SKM-1 (cell line): ENCODE measurements at regions not wholly inside any gene's neighbourhood (a gene's known extent, or its start where the extent isn't known, plus 50 kb on each side); places are given as distances from the start of the nearest gene placed in this dataset.

Experiments
- DNase-seq: peaks from one replicate; lab custom pipeline; 2025; ENCODE audit not compliant: unreplicated experiment; lab: John Stamatoyannopoulos, UW

DNA sequence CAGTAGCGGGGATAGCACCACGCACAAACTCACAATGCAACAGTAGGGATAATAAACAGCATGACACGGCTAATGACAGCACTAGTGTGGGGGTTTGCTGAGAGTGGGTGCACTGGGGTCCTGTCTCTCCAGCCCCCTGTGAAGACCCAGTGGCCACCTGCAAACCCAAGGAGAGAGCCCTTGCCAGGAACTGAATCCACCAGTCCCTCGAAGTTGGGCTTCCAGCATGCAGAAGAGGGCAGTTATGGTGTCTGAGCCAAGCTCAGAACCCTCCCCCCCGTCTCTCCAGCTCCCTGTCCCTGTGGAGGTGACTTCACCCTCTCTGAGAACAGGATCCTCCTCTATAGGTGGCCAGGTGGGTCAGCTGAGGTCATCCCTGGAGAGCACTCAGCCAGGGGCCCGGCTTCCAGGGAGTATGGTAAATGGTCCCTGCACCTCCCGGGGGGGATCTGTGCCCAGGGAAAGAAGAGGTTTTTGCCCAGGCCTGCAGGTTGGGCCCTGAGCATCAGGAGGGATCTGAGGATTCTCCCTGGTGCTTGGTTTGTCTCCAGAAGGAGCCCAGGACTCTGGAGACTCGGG, 86.3 kb upstream of the PRR5 start:
- DNase-seq: no peak

DNA sequence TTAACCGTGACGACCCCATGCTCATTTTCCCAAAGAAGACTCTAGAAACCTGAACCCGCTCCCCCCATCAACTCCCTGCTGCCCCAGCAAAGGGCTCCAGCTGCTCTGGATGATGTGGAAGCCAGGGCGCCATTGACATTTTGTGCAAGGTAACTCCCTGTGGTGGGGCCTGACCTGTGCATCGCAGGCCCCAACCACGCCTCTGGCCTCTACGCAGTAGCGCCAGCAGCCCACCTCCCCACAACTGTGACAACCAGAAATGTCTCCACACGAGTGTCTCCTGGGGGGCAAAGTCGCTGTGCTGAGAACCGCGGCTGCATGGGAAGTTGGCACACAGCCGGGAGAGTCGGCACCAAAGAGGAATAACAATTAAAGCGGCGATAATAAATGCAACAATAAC, 86.9 kb upstream of the PRR5 start:
- DNase-seq: no peak

DNA sequence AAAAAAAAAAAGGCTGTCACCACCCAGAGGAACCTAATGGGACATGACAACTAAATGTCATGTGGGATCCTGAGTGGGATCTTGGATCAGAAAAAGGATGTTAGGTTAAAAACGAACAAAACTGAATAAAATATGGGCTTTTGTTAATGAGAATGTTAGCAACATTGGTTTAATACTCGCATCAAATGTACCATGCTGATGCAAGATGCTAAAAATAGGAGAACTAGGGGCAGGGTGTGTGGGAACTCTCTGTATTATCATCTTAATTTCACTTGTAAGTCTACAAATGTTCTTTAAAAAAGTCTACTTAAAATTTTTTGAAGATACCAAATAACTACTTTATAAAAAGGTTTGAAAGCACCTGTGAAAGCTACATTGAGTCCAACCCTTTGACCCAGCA, 88.8 kb upstream of the PRR5 start:
- DNase-seq: no peak

DNA sequence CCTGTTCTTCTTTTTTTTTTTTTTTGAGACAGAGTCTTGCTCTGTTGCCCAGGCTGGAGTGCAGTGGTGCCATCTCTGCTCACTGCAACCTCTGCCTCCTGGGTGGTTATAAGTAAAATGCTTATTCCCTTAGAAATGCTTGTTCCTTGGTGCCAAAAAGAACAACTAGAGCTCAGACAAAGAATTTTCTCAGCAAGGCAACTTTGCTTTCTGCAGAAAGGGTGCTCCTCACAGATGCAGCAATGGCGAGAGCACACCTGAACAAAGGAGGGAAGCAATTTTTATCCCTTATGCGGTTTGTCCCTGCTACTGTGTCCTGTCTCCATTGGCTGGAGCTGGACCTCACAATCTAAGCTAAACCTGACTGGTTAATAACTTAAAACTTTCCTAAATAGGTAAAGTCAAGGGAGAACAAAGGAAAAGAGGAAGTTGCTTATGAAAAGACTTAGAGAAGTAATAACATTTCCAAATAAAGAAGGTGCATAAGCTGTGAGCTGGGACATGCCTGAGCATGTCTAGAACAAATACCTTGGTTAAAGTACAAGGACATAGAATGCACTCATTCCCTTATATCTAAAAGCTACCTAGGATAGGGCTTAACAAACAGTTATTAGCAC, 90.0 kb upstream of the PRR5 start:
- DNase-seq: peak; percentile 61

DNA sequence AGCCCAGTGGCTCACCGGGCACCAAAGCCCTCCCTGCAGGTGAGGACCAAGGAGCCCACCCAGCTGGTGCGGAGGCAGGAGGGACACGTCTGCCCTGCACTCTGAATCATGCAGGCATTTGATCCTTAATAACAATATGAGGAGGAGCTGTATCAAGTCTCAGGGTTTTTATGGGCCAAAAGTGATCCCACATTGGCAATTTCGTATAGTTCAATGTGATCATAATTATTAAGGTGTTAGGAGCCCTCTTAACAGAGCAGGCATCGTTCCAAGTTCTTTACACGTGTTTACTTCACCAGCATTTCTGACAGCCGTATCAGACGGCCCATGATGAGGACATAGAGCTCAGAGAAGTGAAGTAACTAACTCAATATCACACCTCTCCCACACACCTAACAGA, 91.9 kb upstream of the PRR5 start:
- DNase-seq: no peak

DNA sequence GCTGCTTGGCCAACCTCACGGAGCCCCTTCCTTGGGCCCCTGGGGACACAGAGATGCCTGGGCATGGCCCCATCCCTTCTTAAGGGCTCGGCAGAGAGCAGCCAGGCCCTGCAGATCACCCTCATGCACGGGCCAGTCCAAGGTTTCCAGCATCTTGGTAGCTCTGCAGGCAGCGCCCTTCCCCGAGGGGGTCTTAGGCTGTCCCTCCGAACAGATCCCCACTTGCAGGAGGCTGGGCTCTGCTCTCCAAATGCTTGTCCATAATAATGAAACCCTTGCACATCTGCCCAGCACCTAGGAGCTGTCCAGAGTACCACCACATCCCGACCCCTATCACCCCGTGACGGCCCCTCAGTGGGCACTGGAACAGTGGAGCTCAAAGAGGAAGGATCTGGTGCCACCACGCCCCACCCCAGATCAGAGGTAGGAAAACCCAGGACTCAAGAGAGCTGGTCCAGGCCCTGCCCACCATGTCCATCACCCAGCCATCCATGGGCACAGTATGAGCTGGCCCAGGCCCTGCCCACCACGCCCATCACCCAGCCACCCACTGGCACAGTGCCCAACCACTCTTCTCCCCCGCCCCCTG, 92.5 kb upstream of the PRR5 start:
- DNase-seq: no peak

DNA sequence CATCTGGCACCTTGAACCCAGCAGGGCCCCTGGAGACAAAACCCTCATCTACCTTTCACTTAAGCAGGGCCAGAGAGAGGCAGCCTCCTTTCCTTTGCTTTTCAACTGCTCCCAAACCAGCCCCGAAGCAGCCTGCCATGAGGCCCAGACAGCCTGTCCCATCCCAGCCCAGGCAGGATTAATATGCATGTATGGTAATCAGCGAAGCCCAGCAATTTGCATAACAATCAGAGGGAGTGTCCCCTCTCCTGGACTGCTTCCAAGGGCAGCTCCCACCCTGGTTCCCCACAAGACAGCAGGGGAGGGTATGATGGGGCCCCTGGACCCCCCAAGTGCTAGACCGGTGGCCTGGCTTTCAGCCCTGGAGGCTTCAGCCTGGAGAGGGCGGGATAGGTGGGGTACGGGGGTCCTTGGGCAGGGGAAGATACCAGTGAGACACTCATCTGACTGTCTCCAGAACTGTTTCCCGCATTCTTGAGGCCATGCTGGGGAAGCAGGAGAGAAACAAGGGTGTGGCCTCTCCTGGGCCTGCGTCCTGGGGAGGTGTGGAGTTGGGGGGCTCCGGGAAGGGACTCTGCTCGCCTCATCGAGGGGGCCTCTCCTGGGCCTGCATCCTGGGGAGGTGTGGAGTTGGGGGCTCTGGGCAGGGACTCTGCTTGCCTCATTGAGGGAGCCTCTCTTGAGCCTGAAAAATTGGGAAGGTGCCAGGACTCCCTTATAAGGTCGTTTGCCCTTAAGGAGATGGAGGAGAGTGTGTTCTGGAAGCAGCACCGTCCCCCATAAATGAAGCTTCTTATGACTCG, 93.2 kb upstream of the PRR5 start:
- DNase-seq: no peak

DNA sequence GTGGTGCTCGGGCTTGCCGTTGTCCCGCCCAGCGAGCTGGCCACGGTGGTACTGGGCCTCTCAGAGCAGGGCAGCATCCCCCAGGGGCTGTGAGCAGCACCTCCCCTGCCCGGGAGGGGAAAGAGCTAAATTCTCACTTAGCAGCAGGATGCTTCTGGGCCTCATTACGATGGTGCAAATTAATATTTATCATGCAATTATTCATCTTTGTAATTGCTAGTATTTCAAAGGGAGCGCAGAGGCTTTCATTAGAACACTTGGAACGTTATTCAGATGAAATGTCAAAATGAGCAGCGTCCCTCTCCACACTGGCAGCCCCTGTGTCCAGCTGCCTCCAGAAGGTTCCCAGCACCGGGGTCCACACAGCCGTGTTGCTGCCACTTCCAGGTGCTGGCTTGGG, 95.9 kb upstream of the PRR5 start:
- DNase-seq: no peak

DNA sequence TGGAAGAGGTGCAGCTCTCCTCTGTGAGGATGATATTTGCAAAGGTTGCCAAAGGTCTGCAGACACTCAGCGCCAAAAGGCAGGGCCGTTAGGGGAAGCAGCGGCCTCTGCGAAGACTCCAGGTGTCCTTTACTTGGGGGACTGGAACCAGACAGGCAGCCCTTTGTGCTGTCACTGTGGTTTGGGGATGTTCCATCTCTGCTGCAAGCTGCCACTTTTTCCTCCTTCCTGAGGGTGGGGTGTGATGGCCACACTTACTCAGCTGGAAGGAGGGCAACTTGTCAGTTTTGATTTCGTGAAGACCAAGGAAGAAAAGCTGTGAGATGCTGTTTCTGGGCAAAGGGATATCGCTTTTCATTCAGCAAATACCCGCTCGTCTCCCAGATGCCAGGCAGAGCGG, 96.5 kb upstream of the PRR5 start:
- DNase-seq: no peak

DNA sequence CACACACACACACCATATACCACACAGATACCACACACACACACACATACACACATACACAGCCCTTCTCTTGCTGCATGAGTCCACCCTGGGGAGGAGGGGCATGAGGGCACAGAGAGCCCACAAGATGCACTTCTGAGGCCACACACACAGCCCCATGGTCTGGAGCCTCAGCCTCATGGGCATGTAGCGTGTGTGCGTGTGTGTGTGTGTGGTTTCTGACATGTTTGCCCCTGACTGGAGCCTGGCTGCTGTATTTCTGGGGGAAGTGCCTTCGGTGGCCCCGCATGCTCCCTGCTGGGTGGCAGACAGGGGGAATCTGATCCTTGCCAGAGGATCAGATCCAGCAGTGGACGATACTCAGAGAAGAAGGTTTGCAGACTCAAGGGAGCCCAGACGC, 97.0 kb upstream of the PRR5 start:
- no peak for DNase-seq

DNA sequence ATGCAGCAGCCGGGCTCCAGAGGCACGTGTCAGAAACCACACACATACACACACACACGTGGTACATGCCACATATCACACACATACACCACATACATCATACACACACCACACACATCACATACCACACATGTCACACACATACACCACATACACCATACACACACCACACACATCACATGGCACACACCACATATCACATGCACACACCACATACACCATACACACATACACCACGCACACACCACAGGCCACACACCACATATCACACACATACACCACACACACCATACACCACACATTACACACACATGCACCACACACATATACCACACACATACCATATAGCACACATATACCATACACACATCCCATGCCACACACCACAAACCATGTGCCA, 97.5 kb upstream of the PRR5 start:
- DNase-seq: no peak

DNA sequence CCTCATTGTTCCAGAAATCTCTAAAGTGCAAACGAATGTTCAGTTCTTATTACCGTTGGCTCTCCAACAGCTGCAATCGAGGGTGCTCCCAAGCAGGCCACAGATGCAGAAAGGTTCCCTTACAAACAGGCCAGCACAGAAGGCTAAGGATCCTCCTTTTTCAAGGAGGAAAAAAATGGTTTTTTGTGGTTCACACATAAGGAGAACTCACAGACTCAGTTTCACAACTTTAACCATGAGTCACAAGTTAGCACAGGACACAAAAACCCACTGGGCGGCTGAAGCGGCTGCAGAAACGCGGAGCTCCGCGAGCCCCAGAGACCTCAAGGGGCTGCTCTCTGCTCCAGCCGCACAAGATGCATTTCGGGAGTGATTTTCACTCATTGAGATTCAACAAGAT, 98.2 kb upstream of the PRR5 start:
- DNase-seq: peak; percentile 81

DNA sequence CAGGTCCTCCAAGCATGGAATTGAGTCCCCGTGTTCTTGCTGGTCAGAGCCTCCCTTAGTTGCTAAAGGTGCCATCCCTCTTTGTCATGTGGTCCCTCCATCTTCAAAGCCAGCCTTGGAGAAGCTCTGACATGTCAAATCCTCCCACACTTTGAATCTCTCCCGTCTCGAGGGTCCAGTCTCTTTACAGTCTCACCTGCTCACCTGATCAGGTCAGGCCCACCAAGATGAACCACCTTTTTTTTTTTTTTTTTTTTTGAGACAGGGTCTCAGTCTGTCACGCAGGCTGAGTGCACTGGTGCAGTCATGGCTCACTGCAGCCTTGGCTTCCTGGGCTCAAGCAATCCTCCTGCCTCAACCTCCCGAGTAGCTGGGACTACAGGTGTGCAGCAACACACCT, 100.3 kb upstream of the PRR5 start:
- no peak for DNase-seq

DNA sequence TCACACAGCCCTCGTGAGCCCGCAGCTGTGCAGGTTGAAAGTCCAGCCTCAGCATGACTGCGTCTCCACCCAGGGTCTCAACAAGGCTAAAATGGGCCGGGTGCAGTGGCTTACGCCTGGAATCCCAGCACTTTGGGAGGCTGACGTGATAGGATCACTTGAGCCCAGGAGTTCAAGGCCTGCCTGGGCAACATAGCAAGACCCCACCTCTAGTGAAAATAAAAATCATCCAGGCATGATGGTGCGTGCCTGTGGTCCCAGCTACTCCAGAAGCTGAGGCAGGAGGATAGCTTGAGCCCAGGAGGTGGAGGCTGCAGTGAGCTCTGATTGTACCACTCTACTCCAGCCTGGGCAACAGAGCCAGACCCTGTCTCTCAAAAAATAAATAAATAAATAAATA, 100.8 kb upstream of the PRR5 start:
- DNase-seq: no peak

DNA sequence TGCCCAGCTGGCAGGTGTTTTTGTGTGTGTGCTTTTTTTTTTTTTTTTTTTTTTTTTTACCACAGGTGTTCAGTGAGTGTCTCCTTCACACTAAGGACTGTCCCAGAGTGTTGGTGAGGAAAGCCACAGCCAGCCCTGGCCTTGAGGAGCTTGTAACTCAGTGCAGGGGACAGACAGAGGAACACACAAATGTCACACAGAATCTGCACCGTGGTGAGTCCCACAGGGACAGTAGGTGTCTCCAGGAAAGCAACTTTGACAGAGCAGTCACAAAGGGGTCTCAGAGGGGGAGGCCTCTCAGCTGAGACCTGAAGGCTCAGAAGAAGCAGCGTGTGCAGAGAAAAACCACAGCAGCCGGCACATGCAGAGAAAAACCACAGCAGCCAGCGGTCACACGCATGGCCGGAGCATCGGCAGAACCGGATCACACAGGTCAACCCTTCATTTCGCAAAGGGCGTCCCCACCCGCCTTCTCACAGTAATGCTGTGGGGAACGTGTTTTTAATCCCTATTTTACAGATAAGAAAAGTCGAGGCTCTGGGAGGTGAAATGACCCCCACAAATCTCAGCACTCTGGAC, 101.7 kb upstream of the PRR5 start:
- no peak for DNase-seq

DNA sequence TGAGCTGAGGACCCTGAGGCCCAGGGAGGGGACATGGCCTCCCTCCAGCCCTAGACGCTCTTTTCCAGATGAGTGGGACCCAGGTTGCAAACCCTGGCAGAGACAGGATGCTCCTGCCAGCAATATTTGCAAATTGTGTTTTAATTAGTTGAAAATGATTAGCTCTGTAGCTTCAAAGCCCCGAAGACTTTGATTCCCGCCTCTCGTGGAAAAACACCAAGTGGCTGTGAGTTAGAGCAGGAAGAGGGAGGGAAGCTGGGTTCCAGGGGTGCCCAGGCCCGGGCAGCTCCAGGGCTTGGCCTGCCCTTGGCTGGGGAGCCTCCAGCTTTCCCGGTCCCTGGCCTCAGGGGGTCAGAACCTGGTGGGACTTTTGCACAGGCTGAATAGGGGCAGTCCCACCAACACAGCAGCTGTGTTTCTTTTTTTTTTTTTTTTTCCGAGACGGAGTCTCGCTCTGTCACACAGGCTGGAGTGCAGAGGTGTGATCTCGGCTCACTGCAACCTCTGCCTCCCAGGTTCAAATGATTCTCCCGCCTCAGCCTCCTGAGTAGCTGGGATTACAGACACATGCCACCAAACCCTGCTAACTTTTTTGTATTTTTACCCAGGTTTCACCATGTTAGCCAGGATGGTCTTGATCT, 101.6 kb upstream of the RTL6 start:
- no peak for DNase-seq

DNA sequence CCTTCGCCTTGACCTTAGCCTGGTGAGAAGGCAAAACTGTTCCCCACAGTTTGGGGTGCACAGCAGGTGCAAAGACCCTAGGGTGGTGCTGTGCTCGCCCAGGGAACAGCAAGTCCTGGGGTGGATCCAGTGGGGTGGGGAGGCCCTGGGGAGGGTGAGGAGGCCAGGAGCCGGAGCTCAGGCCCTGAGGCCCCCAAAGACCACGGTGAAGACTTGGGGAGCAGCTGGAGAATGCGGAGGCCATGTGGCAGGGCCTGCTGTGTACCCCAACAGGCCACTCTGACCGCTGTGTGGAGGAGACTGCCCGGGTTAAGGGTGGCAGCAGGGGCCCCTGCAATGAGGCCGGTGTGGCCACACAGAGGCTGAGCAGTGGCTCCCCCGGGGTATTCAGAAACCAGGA, 101.1 kb upstream of the RTL6 start:
- DNase-seq: no peak

DNA sequence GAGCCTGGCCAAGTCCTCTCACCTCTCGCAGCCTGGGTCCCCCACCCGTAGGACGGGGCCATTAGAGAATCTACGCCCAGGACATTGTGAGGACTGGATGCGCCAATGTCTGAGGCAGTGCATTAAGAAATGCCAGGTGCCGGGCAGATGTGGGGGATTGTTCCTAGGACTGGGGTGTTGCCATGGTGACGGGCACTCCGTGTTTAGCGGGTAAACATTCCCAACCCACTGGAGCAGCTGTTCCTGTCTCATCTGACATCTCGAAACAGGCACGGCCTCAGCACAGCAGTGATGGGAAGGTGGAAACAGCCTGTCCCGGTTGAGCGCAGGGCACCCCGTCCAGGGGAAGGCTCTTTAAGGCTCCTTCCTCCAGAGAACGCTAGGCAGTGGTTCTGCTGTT, 99.6 kb upstream of the RTL6 start:
- DNase-seq: no peak

DNA sequence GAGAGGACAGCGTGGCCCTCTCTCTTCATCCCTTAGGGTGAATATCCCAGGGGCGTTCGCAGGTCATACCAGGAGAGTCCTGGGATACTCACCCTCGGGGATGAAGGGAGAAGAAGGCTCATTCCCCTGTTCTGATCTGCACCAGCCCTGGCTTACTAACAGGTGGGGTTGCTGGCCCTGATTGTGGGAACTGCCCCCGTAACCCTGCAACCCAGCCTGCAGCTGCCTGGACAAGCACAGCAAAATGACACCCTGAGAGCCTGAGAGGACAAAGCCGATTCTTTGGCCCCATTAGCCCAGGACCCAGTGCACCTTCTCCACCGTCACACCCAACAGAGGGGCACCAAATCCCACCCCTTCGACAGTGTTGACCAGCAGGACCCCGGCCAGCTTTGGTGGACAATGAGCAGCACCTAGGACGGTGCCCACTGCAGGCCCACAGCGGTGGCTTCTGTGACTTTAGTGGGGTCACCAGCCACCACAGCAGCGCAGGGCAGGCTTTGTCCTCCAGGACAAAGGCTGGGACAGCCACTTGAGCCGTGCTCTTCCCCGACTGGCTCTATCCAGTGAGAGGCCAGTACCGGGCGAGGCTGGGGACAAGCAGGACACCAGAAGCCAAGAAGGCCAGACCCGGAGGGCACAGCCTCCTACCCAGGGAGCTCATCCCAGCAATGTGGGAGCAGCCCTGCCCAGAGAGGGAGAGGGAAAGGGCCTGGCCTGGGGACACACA, 98.5 kb upstream of the RTL6 start:
- no peak for DNase-seq

DNA sequence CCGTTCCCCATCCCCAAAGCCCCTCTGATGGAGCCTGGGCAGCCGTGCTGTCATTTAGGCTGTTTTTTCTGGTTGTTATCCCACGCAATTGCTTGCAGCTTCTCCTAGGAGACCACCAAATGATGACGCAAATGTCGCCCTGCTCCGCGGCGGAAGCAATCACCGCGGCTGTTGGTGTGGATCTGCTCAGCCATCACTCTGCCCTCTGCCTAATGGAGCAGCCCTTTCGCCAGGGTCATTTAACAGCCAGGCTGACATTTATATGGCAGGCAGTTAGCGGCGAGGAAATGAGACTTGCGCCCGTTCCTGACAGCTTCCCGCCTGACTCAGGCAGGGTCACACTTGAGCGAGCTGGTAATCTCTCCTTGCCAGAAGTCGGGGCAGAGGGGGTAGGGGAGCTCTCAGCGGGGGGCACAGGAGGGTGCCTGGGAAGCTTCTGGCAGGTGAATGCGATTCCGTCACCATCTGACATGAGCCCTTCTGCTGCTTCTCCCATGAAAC, 97.9 kb upstream of the RTL6 start:
- no peak for DNase-seq

DNA sequence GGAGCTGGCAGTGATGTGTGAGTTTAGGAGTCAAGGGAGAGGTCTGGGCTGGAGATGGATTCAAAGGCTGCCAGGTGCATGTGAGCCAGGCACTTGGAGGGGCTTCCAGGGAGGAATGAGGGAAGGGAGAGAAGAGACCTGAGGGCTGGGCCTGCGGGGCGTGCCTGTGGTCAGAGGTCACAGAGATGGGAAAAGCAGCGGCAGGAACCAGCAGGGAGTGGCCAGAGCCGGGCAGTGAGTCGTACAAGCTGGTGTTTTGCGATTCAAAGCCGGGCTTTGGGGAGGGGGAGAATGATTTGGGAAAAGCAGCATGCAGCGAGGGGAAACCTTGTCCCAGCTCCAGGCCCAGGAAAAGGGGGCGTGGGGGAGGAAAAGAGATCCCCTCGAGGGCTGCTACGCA, 96.9 kb upstream of the RTL6 start:
- no peak for DNase-seq
